AML-193 (cell line): ENCODE measurements at regions not wholly inside any gene's neighbourhood (a gene's known extent, or its start where the extent isn't known, plus 50 kb on each side); places are given as distances from the start of the nearest gene placed in this dataset.
"Not testable (repeated sequence)": the region's sequence is repeated elsewhere in the genome, so short reads cannot be mapped to it uniquely, and the experiment has no call there.

ENCODE experiments used
- DNase-seq, 2 experiments: peaks; one replicate each; lab custom pipeline; 2025; lab: John Stamatoyannopoulos, UW

- no peak for DNase-seq
These were observed 150.7 kb downstream of the BRD1 start for GRCh38 chr22:49676783-49677494.

DNA sequence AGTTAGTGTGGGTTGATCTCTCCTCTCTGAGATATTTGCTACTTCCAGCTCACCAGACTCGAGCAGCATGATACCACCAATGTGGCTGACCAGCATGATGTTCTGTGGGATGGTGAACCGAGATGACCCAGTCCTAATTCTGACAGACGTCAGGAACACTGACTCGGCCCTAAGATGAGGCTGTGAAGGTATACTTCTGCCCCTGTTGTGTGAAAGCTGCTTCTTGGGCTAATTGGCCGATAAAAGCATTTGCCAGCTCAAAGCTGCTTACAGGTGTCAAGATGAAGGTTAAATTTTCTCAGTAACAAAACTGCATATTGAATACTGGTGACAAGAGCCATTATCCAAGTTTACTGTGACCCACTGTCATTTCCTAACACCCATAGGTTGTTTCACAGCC lies 151.4 kb downstream of the BRD1 start:
- no peak for DNase-seq

GRCh38 chr22:49674479-49675050 lies 153.1 kb downstream of the BRD1 start:
- DNase-seq: no peak

DNA sequence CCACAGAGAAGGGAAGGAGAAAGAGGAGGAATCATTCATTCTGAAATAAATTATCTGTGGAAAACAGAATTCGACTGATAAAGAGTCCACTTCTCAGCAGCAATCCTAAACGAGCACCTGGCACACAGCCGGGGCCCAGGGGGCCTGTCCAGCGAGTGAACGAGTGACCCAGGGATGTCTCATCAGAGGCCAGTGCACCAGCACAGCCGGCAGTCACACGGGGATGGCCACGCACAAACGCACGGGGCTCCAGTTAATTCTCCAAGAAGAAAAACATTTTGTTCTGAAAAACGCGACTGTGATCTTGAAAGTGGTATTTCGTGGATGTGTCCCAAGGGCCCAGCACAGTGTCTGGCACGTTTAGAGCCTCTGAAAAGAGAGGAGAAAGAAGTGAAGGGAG lies 154.6 kb downstream of the BRD1 start:
- DNase-seq: no peak

GRCh38 chr22:49672014-49672516 lies 155.6 kb downstream of the BRD1 start:
- no peak for DNase-seq

DNA sequence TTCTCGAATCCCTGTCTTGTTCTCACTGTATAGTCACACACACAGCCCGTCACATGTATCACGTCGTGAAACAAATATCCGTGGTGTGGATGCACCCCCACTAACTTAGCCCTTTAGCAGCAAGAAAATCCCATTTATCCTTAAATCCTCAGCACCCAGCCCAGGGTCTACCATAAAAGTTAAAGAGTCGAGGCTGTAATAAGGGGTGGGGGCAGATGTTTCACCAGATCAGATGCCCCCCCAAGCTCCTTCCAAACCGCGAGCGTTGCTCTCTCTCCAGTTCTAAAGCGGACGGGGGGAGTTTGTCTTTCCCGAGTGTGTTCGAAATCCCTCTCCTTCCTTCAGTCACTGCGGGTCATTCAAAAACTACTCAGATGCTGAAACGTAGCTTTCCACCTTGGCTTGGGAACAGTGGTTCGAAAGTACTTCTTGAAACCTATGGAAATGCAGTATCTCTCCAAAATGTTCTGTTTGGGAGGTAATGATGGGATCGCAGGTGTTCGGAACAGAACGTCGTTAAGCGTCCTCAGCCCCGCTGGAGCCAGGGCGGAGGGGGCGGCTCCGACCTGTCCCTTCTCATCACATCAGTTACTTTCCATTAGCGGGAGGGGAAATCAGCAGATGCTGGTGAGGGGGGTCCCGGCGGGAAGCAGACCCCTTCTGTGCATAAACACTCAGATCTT lies 156.2 kb downstream of the BRD1 start:
- DNase-seq: no peak

GRCh38 chr22:49670456-49671330 lies 157.0 kb downstream of the BRD1 start:
- DNase-seq: no peak

GRCh38 chr22:49669969-49670455 lies 157.7 kb downstream of the BRD1 start:
- not testable (repeated sequence) for DNase-seq

DNA sequence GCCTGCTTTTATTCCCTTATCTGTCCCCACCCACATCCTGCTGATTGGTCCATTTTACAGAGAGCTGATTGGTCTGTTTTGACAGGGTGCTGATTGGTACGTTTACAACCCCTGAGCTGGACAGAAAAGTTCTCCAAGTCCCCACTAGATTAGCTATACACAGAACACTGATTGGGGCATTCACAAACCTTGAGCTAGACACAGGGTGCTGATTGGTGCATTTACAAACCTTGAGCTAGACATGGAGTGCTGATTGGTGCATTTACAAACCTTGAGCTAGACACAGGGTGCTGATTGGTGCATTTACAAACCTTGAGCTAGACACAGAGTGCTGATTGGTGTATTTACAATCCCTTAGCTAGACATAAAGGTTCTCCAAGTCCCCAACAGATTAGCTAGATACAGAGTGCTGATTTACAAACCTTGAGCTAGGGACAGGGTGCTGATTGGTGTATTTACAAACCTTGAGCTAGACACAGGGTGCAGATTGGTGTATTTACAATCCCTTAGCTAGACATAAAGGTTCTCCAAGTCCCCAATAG lies 158.2 kb downstream of the BRD1 start:
- not testable (repeated sequence) for DNase-seq

DNA sequence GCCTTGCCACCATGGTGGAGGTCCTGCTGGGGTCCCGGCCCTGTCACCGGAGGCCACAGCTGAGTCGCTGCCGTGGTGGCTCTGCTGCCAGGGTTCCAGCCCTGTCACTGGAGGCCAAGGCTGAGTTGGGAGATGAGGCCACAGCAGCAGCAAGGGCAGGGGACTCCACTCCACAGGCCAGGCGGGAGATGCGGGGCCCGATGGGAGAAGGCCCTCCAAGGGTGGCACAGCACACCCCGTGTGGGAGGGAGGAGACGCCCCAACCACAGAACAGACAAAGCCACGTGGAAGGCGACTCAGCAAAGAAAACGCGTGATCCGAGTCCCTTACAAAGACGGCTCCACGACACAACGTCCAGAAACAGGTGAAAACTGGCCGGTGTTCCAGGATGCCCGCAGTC lies 159.3 kb downstream of the BRD1 start:
- no peak for DNase-seq

DNA sequence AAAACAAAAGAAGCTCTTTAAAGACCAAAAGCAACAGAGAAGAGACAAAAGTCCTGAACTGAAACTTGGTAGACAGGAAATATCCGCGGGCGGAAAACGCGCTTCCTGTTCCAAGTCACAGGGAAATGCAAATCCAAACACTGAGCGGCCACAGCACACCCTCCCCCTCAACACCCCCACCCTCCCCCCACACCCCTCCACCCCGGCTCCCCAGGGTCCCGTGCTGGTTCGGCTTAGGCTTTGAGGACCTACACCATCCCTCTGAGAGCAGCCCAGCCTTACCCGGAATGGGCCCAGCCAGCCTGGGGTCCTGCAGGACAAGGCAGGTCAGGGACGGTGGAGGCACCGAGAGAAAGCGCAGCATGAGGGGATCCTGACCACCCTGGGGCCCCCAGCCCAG lies 160.4 kb downstream of the BRD1 start:
- DNase-seq: peak in 1 of 2 experiments; percentile 5

DNA sequence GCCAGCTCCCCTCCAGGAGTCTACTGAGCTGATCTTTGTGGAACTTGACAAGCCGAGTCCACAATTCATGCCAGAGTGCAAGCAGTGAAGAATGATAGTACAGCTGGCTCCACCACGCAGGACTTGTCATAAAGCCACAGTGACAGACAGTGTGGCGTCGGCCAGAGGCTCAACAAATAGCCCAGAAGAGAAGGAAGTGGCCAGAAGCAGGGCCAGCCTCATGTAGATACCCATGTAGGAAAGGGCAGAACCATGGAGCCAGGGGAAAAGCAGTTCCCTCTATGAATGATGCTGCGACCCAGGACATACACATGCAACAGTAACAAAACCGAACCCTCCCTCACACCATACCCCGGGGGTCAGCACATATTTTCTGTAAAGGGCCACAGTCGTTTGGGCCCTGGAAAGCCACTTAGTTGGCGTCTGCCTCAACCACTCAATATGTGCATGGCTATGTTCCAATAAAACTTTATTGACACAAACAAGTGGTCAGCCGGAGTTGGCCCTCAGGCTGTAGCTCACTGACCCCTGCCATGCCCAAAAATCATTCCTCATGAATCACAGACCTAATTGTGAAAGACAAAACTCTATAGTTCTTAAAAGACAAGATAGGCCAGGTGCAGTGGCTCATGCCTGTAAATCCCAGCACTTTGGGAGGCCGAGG lies 161.4 kb downstream of the BRD1 start:
- DNase-seq: no peak

DNA sequence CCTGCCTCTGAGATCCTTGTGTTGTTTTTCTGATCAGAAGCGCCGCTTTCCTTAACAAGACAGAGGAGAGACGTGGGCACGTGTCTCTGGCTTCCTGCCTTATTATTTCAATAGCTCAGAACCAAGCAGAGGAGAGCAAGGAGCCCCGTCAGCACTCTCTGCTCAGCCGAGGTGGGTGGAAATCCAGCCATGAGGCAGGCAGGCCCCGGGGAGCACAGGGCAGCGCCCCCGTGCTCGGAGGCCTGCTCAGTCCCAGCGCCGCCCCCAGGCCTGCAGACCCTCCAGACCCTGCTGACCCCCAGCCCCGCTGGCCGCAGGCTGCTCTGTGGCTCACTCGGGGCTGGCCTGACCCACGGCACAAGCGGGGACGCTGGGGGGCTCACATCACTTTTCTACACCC lies 162.8 kb downstream of the BRD1 start:
- DNase-seq: no peak

GRCh38 chr22:49664371-49664881 lies 163.2 kb downstream of the BRD1 start:
- no peak for DNase-seq

- no peak for DNase-seq
These were observed 163.8 kb downstream of the BRD1 start for GRCh38 chr22:49663823-49664222.

DNA sequence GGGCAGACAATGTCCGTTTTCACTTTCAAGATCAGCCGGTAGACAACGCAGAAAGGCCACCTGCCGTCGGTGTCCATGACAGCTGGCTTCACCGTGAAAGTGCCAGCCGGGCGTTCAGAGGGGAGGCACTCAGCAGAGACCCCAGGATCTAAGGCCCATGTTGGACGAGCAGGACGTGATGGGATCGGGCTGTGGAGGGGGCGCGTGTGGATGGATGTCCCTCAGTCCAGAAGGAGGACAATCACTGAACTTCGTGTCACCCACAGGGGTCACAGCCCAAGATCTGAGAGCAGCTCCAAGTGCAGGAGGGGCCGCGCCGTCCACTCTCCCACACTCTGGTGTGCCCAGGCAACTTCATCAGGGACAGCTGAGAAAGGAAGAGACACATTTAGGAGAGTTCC lies 164.4 kb downstream of the BRD1 start:
- no peak for DNase-seq

GRCh38 chr22:49662681-49663080 lies 165.0 kb downstream of the BRD1 start:
- no peak for DNase-seq

DNA sequence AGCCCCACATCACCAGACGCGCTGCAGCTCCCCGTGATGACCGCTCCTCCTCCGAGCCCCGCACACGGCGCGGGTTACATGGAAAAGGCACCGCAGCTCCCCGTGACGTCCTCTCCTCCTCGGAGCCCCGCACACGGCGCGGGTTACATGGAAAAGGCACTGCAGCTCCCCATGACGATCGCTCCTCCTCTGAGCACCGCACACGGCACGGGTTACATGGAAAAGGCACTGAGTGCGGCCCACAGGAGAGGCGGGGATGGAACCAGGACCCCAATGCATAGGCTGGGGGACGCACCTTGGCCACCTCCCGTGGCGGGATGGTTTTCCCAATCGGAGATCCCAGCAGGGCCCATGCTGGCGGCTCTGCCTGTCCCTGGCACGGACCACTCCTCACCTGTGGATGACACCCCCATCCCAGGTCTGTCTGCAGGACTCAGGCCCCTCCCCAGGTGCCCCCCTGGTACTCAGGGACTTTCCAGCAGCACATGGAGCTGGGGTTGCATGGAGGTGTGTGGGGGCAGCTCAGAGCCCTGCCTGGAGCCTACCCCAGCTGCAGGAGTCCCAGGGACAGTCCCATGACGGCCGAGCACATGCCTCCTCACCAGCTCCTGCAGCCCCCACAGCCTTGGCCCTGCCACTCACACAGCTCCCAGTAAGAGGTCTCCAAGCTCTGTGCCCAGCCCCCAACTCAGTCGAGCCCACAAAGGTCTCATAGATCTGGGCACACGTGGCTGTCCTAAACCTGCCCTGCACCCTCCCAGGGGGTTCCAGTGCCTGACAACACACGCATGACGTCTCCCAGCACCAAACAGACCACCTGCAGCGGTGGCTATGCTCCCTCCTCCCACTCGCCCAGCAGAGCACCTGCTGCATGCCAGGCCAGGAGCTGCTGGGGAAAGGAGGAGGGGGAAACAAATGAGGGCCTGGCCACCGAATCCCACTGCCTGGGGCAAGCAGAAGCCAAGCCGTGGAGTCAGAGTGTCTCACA lies 166.6 kb downstream of the BRD1 start:
- no peak for DNase-seq

GRCh38 chr22:49660321-49660720 lies 167.4 kb downstream of the BRD1 start:
- no peak for DNase-seq

DNA sequence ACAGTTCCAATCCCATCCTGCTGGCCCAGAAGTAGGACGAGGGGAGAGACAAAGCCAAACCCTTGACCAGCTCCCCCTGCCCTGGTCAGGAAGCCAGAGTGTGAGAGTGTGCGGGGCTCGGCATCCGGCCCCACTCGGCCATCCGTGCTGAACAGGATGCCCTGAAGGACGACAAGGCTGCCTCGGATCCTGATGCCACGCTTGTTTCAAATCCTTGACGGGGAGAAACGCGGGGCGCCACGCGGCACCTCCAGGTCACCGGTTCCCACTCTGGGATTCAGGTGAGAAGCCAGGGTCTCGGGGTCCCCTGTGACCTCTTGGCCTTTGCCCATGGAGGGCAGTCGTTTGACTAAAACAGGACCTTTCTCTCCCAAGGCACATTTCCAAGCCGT lies 167.8 kb downstream of the BRD1 start:
- DNase-seq: no peak
